ENCODE measurements at regions not wholly inside any gene's neighbourhood (a gene's known extent, or its start where the extent isn't known, plus 50 kb on each side); places are given as distances from the start of the nearest gene placed in this dataset.

DNA sequence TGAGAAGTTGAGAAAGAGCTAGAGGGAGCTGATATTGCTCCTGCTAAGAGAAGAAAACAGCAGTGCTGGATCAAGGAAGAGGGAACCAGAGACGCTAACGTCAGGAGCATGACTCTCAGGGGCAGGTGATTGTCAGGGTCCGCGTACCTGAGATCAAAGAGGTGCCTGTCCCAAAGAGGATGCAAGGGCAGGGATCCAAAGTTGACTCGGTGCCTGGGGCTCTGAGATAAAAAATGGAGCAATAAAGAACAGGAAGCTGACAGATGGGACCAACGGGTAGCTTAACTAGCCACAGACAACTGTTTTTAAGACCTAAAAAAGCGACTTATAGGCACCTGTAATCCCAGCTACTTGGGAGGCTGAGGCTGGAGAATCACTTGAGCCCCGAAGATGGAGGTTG, 517.8 kb downstream of the IRX1 start:
- no peak for DNase-seq (ENCODE audit: low read depth)
- H3K4me3 ChIP-seq (ENCODE audit: control insufficient read depth, low read depth, low read length), result no peak overlapping the region
- TF ChIP-seq, protein P1, sequence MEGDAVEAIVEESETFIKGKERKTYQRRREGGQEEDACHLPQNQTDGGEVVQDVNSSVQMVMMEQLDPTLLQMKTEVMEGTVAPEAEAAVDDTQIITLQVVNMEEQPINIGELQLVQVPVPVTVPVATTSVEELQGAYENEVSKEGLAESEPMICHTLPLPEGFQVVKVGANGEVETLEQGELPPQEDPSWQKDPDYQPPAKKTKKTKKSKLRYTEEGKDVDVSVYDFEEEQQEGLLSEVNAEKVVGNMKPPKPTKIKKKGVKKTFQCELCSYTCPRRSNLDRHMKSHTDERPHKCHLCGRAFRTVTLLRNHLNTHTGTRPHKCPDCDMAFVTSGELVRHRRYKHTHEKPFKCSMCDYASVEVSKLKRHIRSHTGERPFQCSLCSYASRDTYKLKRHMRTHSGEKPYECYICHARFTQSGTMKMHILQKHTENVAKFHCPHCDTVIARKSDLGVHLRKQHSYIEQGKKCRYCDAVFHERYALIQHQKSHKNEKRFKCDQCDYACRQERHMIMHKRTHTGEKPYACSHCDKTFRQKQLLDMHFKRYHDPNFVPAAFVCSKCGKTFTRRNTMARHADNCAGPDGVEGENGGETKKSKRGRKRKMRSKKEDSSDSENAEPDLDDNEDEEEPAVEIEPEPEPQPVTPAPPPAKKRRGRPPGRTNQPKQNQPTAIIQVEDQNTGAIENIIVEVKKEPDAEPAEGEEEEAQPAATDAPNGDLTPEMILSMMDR (conservative IDR thresholded peaks at IDR 0.05; ENCODE audit: control insufficient read depth, insufficient read depth, low read depth, low read length), result no peak

DNA sequence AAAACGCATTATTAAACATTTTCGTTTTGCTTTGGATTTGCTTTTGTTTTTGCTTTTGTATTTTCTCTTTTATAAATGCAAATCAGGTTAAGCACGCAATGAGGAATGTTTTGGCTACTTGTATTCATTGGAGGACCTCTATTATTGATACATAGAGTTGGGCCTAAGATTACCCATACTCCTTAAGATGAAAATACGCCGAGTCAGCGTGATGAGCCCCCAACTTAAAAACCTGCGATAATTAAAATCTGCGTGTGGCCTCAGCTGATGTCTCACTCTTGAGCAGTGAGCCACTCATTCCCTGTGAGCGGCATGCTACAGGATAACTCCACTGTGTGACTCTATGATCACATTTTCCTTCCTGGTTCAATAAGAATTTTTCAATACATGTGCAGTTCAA, 518.3 kb downstream of the IRX1 start:
- H3K4me3 ChIP-seq (ENCODE audit: control insufficient read depth, low read depth, low read length), result no peak overlapping the region
- TF ChIP-seq, protein P1 (conservative IDR thresholded peaks at IDR 0.05; ENCODE audit: control insufficient read depth, insufficient read depth, low read depth, low read length), result no peak
- no peak for DNase-seq (ENCODE audit: low read depth)

DNA sequence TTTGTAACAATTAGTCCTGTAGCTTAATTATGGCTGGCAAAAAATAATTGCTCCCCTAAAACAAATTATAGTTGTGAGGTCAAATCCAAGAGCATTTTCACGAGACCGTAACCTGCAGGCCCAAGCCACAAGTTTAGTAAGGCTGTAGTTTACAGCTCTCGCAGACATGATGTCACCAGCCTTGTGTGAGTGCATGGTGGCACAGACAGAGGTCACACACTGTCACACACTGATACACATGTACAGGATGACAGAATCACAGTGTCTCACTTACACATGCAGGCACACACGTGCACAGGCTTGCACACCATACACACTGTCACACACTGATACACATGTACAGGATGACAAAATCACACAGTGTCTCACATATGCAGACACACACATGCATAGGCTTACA, 518.8 kb downstream of the IRX1 start:
- TF ChIP-seq, protein P1 (conservative IDR thresholded peaks at IDR 0.05; ENCODE audit: control insufficient read depth, insufficient read depth, low read depth, low read length), result no peak
- no peak for DNase-seq (ENCODE audit: low read depth)
- no peak overlapping the region for H3K4me3 ChIP-seq (ENCODE audit: control insufficient read depth, low read depth, low read length)

DNA sequence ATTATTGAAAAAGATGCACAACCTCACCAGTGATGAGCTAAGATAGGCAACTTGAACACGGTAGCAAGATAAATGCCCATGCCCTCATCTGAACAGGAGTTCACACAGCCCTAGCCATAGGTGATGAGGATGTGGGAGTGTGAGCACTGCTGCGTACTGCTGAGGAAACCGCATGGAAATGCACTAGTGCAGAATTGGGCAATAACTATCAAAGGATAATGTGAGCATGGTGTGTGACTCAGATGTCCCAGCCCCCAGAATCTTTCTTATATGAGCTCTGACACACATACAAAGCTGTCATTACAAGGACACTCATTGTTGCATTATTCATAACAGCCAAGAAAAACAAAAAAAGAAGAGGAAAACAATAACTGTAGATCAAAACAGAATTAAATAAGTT, 521.2 kb downstream of the IRX1 start:
- H3K4me3 ChIP-seq (ENCODE audit: control insufficient read depth, low read depth, low read length), result no peak overlapping the region
- TF ChIP-seq, protein P1 (conservative IDR thresholded peaks at IDR 0.05; ENCODE audit: control insufficient read depth, insufficient read depth, low read depth, low read length), result no peak
- DNase-seq (ENCODE audit: low read depth), result peak; percentile 19

DNA sequence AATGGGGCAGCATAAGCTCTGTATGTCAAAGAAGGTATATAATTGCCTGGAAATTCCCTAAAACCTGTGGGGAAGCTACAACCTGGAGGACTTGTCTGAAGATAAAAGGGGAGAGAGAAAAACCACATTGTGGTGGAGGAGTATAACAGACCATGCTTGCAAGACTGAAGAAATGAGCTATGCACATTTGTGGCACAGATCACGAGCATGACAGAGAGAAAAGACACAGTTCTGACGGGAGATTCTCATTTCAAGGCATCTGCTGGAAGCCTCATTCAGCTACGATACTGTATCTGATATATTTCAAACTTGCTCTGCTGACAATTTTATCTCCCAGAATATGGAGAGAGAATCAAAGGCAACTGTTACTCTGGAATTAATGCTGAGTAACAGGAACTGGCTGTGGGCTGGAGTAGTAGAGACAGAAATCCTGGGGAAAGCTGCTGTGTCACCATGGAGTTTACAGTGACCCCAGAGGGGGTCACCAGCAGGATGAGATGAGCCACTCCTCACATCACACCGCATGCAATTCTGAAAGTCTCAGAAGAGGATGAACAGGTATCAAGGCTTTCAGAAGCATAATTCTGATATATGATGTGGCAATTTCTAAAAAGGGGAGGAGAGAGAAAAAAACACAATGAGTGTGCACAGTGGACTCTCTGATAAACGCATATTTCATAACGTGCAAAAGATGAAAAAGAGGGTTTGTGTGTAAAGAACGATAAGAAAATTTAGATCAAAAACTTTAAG, 528.8 kb downstream of the IRX1 start:
- no peak overlapping the region for H3K4me3 ChIP-seq (ENCODE audit: control insufficient read depth, low read depth, low read length)
- no peak for DNase-seq (ENCODE audit: low read depth)
- TF ChIP-seq, protein P1 (conservative IDR thresholded peaks at IDR 0.05; ENCODE audit: control insufficient read depth, insufficient read depth, low read depth, low read length), result no peak

DNA sequence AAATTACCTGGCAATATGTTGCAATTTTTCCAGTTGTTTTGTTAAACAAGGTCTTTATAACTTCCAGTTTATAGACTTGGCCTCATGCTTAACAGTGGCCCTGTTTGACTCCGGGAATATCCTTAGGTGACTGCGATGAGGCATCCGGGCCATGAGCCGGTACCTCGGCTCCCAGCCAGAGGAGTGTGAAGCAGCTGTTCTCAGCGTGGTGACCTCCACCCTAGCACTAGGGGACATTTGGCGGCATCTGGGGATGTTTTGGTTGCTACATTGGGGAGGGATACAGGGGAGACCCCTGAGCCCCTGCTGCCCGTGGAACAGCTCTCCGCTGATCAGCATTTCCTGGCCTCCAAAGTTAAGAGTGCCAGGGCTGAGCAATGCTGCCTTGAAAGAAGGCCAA, 533.4 kb downstream of the IRX1 start:
- no peak overlapping the region for H3K4me3 ChIP-seq (ENCODE audit: control insufficient read depth, low read depth, low read length)
- DNase-seq (ENCODE audit: low read depth), result no peak
- TF ChIP-seq, protein P1 (conservative IDR thresholded peaks at IDR 0.05; ENCODE audit: control insufficient read depth, insufficient read depth, low read depth, low read length), result no peak
